ENCODE measurements at regions not wholly inside any gene's neighbourhood (a gene's known extent, or its start where the extent isn't known, plus 50 kb on each side); places are given as distances from the start of the nearest gene placed in this dataset.
"Not testable (repeated sequence)": the region's sequence is repeated elsewhere in the genome, so short reads cannot be mapped to it uniquely, and the experiment has no call there.

DNA sequence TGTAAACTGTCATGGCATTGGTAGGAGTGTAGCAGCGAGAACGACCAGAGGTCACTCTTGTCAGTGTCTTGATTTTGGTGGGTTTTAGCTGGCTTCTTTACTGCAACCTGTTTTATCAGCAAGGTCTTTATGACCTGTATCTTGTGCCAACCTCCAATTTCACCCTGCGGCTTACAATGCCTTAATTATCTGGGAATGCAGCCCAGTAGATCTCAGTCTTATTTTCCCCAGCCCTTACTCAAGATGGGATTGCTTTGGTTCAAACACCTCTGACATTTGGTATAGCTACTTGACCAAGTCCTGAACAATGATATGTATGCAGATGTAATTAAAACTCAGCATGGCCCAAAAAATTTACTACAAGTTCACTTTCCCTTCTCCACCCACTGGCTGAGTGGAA lies 388.4 kb downstream of the RSL24D1 start:
- no peaks in the 10 kb centered on the region for H3K36me3 Mint-ChIP-seq (ENCODE audit: low read depth)
- H3K4me1 Mint-ChIP-seq (ENCODE audit: low read depth): no peaks in the 10 kb centered on the region
- H3K4me3 Mint-ChIP-seq: no peak overlapping the region
- no peak overlapping the region for H3K27ac Mint-ChIP-seq
- no peaks in the 10 kb centered on the region for H3K27me3 Mint-ChIP-seq (ENCODE audit: low read depth)
- H3K9me3 Mint-ChIP-seq: peaks cover 3% of the 10 kb centered on the region
- no peak for DNase-seq (ENCODE audit: low spot score)

DNA sequence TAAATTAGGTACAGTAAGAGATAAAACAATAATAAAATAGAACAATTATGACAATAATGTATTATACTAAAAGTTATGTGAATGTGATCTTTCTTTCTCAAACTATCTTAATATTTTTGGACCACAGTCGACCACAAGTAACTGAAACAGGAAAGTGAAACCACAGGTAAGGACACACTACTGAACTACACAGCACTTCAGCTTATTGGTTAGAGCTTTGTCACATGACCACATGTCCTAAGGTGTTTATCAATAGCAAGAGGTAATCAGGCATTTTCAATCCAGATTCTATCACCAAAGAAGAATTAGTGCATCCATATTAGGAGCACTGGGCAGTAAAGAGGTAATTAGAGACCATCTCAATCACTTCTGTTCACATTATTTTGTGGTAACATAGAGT lies 392.8 kb downstream of the RSL24D1 start:
- H3K9me3 Mint-ChIP-seq: no peaks in the 10 kb centered on the region

GRCh38 chr15:54803134-54803808 lies 393.5 kb downstream of the RSL24D1 start:
- Mint-ChIP-seq H3K36me3 (ENCODE audit: low read depth) (no peaks in the 10 kb centered on the region), H3K27me3 (ENCODE audit: low read depth) (no peaks in the 10 kb centered on the region), H3K9me3 (no peaks in the 10 kb centered on the region), H3K27ac (no peak overlapping the region), H3K4me3 (no peak overlapping the region), H3K4me1 (ENCODE audit: low read depth) (no peaks in the 10 kb centered on the region)
- DNase-seq (ENCODE audit: low spot score): no peak

More for the DNA sequence above, 392.8 kb downstream of the RSL24D1 start:
- Mint-ChIP-seq H3K36me3 (ENCODE audit: low read depth) (no peaks in the 10 kb centered on the region), H3K27me3 (ENCODE audit: low read depth) (no peaks in the 10 kb centered on the region), H3K4me3 (no peak overlapping the region), H3K4me1 (ENCODE audit: low read depth) (no peaks in the 10 kb centered on the region), H3K27ac (no peak overlapping the region)
- DNase-seq (ENCODE audit: low spot score): no peak

DNA sequence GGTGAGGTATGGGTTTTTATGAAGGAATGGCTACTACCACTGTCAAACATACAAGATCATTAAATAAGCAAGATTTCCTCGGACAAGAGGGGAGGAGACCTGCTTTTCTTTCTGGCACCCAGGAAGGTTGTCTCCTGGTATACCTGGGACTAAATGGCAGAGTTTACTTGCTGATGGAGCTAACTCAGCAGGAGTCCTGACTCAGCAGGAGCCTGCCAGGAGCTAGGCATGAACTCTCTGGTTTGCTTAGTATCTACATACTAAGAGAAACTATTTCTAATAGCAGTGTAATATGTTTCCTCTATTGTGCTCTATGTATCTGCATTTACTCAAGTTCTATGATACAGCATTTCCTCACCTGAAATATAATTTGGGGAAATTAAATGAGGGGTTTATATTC lies 404.2 kb downstream of the RSL24D1 start:
- Mint-ChIP-seq H3K36me3 (ENCODE audit: low read depth) (no peaks in the 10 kb centered on the region), H3K27ac (no peak overlapping the region), H3K9me3 (no peaks in the 10 kb centered on the region), H3K4me3 (no peak overlapping the region), H3K27me3 (ENCODE audit: low read depth) (no peaks in the 10 kb centered on the region), H3K4me1 (ENCODE audit: low read depth) (no peaks in the 10 kb centered on the region)
- no peak for DNase-seq (ENCODE audit: low spot score)

DNA sequence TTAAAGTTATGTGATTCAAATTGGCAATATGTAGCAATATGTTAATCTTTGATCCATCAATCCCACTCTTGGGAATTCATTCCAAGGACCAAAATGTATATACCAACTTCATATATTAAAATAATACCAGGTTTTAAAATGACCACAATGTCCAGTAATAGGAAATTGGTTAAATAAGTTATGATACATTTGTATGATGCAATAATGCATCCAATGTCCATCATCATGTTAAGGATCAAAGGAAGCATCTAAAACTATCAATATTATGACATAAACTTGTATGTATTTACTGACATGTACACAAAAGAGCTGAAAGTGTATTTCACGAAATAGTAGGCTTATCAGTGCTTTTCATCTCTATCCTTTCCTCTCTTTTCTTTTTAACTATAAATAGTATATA lies 406.0 kb downstream of the RSL24D1 start:
- Mint-ChIP-seq H3K27me3 (ENCODE audit: low read depth) (no peaks in the 10 kb centered on the region), H3K9me3 (no peaks in the 10 kb centered on the region), H3K27ac (no peak overlapping the region), H3K36me3 (ENCODE audit: low read depth) (no peaks in the 10 kb centered on the region), H3K4me1 (ENCODE audit: low read depth) (no peaks in the 10 kb centered on the region), H3K4me3 (no peak overlapping the region)
- no peak for DNase-seq (ENCODE audit: low spot score)

DNA sequence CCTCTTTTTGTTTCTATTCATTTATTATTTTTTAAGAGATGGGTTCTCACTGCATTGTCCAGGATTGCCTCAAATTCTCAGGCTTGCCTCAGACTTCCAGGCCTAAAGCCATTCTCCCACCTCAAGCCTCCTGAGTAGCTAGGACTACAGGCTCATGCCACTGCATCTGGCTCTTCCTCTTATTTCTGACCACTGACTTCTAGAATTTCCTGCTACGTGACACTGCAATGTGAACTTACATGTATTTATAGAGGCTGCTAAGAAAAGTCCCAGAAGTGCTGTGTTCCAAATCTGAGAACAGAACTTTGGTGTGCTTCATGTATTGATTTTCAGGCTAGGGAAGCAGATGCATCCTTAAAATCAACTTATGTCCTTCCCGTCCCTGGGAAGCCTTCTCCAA lies 407.4 kb downstream of the RSL24D1 start:
- Mint-ChIP-seq H3K27me3 (ENCODE audit: low read depth) (no peaks in the 10 kb centered on the region), H3K27ac (no peak overlapping the region), H3K4me3 (no peak overlapping the region), H3K36me3 (ENCODE audit: low read depth) (no peaks in the 10 kb centered on the region), H3K9me3 (peaks cover 6% of the 10 kb centered on the region), H3K4me1 (ENCODE audit: low read depth) (no peaks in the 10 kb centered on the region)
- no peak for DNase-seq (ENCODE audit: low spot score)

- H3K27ac Mint-ChIP-seq; H3K4me3 Mint-ChIP-seq; H3K27me3 Mint-ChIP-seq (ENCODE audit: low read depth); H3K4me1 Mint-ChIP-seq (ENCODE audit: low read depth); DNase-seq (ENCODE audit: low spot score); H3K36me3 Mint-ChIP-seq (ENCODE audit: low read depth): not testable (repeated sequence)
- peaks cover 24% of the 10 kb centered on the region for H3K9me3 Mint-ChIP-seq
Observed at GRCh38 chr15:54781220-54781619, 415.5 kb downstream of the RSL24D1 start.

- Mint-ChIP-seq H3K4me1 (ENCODE audit: low read depth) (no peaks in the 10 kb centered on the region), H3K36me3 (ENCODE audit: low read depth) (no peaks in the 10 kb centered on the region), H3K9me3 (peaks cover 17% of the 10 kb centered on the region), H3K27me3 (ENCODE audit: low read depth) (no peaks in the 10 kb centered on the region), H3K4me3 (no peak overlapping the region), H3K27ac (no peak overlapping the region)
- DNase-seq (ENCODE audit: low spot score): no peak
Observed at GRCh38 chr15:54779271-54779670, 417.5 kb downstream of the RSL24D1 start.

DNA sequence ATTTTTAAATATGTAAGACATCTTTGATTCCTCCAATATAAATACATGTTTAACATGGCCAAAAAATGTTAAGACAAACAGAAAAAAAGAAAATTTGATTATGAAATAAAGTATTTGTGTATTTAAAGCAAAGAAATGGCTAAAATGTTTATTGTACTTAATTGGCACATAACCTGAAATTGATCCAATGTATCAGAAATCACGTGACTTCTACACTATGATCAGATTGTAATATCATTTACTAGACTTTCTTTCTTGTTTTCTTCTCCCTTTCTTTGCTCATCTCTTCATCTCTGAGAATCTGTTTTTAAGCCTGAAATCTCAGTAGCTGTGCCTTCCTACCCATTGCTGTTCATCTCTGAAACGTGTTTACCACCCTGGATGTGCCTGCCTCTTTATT lies 420.3 kb downstream of the RSL24D1 start:
- no peak overlapping the region for H3K27ac Mint-ChIP-seq
- no peak for DNase-seq (ENCODE audit: low spot score)
- no peaks in the 10 kb centered on the region for H3K4me1 Mint-ChIP-seq (ENCODE audit: low read depth)
- H3K36me3 Mint-ChIP-seq (ENCODE audit: low read depth): no peaks in the 10 kb centered on the region
- no peak overlapping the region for H3K4me3 Mint-ChIP-seq
- peaks cover 9% of the 10 kb centered on the region for H3K9me3 Mint-ChIP-seq
- no peaks in the 10 kb centered on the region for H3K27me3 Mint-ChIP-seq (ENCODE audit: low read depth)

GRCh38 chr15:54772663-54773062 lies 424.1 kb downstream of the RSL24D1 start:
- no peak for DNase-seq (ENCODE audit: low spot score)
- Mint-ChIP-seq H3K36me3 (ENCODE audit: low read depth) (no peaks in the 10 kb centered on the region), H3K27me3 (ENCODE audit: low read depth) (no peaks in the 10 kb centered on the region), H3K27ac (no peak overlapping the region), H3K4me1 (ENCODE audit: low read depth) (no peaks in the 10 kb centered on the region), H3K9me3 (no peaks in the 10 kb centered on the region), H3K4me3 (no peak overlapping the region)

GRCh38 chr15:54749461-54749860 lies 447.3 kb downstream of the RSL24D1 start:
- H3K9me3 Mint-ChIP-seq: peaks cover 41% of the 10 kb centered on the region
- DNase-seq (ENCODE audit: low spot score); H3K4me1 Mint-ChIP-seq (ENCODE audit: low read depth); H3K36me3 Mint-ChIP-seq (ENCODE audit: low read depth); H3K4me3 Mint-ChIP-seq; H3K27me3 Mint-ChIP-seq (ENCODE audit: low read depth); H3K27ac Mint-ChIP-seq: not testable (repeated sequence)

DNA sequence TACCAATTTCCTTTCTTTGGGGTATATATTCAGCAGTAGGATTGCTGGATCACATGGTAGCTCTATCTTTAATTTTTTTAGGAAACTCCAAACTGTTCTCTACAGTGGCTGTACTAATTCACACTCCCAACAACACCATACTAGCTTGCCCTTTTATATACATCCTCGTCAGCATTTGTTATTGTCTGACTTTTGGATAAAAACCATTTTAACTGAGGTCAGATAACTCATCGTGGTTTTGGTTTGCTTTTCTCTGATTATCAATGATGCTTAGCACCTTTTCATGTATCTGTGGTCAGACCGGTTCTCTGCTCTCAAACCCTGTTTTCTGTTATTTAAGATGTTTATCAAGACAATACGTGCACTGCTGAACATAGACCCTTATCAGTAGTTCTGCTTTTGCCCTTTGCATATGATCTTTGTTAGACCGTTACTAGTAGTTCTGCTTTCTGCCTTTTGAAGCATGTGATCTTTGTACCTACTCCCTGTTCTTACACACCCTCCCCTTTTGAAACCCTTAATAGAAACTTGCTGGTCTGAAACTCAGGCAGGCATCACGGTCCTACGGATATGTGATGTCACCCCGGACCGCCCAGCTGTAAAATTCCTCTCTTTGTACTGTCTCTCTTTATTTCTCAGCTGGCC lies 474.3 kb downstream of the RSL24D1 start:
- peaks cover 9% of the 10 kb centered on the region for H3K9me3 Mint-ChIP-seq
- no peak for DNase-seq (ENCODE audit: low spot score)
- H3K4me3 Mint-ChIP-seq: no peak overlapping the region
- H3K27ac Mint-ChIP-seq: no peak overlapping the region
- no peaks in the 10 kb centered on the region for H3K36me3 Mint-ChIP-seq (ENCODE audit: low read depth)
- no peaks in the 10 kb centered on the region for H3K27me3 Mint-ChIP-seq (ENCODE audit: low read depth)
- no peaks in the 10 kb centered on the region for H3K4me1 Mint-ChIP-seq (ENCODE audit: low read depth)

- no peak overlapping the region for H3K27ac Mint-ChIP-seq
- H3K36me3 Mint-ChIP-seq (ENCODE audit: low read depth): no peaks in the 10 kb centered on the region
- no peaks in the 10 kb centered on the region for H3K27me3 Mint-ChIP-seq (ENCODE audit: low read depth)
- no peak for DNase-seq (ENCODE audit: low spot score)
- no peak overlapping the region for H3K4me3 Mint-ChIP-seq
- peaks cover 9% of the 10 kb centered on the region for H3K9me3 Mint-ChIP-seq
- H3K4me1 Mint-ChIP-seq (ENCODE audit: low read depth): no peaks in the 10 kb centered on the region
Observed at GRCh38 chr15:54719325-54719724, 477.4 kb downstream of the RSL24D1 start.

GRCh38 chr15:54707805-54708752 lies 488.7 kb downstream of the RSL24D1 start:
- no peak overlapping the region for H3K27ac Mint-ChIP-seq
- no peaks in the 10 kb centered on the region for H3K4me1 Mint-ChIP-seq (ENCODE audit: low read depth)
- H3K36me3 Mint-ChIP-seq (ENCODE audit: low read depth): no peaks in the 10 kb centered on the region
- H3K9me3 Mint-ChIP-seq: no peaks in the 10 kb centered on the region
- no peaks in the 10 kb centered on the region for H3K27me3 Mint-ChIP-seq (ENCODE audit: low read depth)
- H3K4me3 Mint-ChIP-seq: no peak overlapping the region
- no peak for DNase-seq (ENCODE audit: low spot score)
